NCI-H2029 treated with DMSO at 0.1 percent for 48 hours (cell line): ENCODE measurements at regions not wholly inside any gene's neighbourhood (a gene's known extent, or its start where the extent isn't known, plus 50 kb on each side); places are given as distances from the start of the nearest gene placed in this dataset.
"Not testable (repeated sequence)": the region's sequence is repeated elsewhere in the genome, so short reads cannot be mapped to it uniquely, and the experiment has no call there.

ENCODE experiments used
- DNase-seq: peaks from one replicate; lab custom pipeline; 2025; lab: John Stamatoyannopoulos, UW

DNA sequence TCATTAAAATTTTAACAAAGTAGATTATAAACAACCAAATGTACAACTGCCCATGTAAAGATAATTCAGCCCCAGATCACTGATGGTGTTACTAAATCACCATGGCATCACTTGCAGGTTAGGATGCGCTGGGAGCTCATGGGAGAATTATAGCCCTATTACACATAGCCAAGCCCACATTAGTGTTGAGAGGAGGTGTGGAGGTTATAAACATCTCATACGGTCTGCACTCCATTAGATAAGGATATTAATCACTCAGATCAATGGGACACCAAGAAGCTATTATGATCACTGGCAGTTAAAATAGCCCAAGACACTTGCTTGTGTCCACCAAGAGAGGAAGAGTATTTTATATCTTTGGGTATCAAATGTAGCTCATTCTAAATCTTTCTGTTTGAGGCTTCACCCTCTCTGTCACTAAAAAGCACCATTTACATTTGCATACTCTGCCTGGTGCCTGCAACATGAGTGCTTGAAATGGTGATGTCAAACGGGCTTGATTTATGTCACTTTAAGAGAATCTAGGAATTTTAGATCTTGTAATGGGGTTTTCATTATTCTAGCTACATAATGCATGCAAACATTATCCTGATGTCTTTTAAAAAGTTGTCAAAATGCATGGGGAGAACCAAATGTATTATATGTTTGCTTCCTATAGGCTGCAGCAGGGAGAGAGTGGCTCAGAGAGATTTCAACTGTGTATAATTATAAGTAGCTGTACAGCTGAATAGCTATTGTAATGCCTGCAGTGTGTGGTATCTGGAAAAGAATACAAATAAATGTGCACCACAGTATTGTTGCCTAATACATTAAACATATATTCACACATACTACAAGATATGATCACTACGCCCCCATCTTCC lies 654.1 kb upstream of the MARCKS start:
- DNase-seq = no peak

DNA sequence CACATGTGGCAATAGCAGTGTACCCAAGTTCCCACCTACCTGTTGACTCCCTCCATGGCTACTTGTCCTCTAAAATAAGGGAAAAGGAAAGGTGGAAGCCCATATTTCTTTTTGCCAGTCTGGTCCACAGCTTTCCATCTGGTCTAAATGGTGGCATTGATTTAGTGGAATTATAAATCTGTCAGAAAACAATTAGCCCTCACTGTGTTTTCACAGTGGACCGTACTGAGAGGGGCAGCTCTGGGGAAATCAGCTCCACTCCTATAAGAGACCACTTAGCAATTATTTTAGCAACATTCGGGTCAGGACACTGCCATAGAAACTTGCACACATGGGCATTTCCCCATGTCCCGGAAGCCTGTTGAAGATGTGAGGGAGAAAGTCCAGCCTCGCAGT lies 653.4 kb upstream of the MARCKS start:
- DNase-seq = no peak

DNA sequence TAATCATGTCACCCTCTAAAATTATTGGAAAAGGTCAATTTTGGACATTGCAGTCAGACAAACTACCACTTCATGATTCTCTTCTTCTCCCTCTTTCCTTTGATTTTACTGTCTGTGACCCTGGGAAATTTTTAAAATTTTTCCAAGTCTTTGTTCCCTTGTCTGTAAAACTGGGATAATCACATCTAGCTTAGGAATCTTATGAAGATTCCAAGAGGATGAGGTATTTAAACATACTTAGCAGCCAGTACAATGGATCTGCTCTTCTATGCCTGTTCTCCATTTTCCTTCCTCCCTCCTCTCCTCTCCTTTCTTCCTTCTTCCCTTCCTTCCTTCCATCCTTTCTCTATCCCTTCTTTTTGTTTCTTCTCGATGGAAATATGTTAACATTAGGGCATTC lies 651.6 kb upstream of the MARCKS start:
- DNase-seq = no peak

DNA sequence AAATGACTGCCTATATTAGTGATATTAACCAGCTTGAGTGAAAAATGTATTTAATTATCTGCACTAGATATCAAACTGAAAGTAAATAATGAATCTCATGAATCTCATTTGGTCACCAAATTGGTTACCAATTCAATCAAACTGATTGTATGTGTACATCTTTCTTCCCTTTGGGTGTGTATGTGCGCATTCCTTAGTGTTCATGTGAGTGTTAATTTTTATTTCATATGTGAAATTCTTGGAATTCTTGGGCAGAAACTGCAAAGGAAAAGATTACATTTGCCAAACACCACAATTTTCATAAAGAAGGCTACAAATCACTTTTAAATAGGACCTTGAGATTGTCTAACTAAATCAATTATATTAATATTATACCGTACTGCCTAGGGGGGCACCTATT lies 648.4 kb upstream of the MARCKS start:
- DNase-seq = no peak

DNA sequence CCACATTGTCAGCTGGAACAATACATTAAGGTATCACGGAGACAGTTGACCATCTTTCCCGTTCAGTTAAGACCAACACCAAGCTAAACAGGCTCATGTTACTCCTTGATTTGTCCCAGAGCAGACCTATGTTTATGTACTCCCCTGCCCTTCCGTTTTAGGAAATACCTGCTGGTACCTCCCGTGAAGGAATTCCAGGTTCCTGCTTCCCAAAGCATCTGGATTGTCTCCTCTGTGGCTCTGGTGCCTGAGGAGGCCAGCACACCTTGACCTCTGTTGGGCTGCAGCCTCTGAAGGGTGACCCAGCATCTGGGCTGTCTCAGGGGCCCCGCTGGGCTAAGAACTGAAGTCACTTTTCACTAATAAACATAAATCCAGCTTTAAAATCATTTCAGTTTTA lies 647.8 kb upstream of the MARCKS start:
- DNase-seq = no peak

DNA sequence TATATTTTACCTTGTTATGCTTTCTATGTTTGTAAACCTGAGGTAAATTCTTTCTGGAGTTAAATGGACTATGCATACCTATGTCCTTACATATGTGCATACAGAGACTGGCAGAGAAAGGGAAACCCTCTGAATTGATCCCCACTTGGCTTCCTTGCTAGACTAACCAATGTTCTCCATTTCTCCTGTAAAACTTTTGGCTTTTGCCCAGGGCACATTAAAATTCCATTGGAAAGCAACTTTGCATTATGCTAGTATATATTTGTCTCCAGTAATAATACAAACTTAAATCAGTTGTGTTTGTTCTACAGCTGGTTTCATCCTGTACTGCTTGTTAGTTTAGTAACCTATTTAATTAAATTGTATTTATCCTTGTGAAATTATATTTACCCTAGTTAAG lies 646.0 kb upstream of the MARCKS start:
- no peak for DNase-seq

DNA sequence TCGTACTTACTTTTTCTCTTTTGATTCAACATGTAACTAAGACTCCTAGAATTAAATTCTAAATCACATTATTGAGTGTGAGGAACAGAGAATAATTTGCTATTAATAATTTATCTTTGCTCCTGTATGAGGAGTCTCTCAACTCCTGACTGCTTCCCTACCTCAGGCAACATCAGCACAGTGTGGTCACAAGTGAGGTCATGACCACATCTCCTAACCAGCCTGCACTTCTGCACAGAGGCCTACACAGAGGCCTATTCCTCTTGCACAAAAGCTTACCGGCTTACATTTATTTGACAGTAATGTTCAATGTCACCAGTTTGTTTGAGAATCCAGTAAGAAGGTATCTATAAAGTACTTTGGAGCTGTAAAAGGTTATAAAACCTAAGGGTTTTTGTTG lies 637.4 kb upstream of the MARCKS start:
- no peak for DNase-seq

DNA sequence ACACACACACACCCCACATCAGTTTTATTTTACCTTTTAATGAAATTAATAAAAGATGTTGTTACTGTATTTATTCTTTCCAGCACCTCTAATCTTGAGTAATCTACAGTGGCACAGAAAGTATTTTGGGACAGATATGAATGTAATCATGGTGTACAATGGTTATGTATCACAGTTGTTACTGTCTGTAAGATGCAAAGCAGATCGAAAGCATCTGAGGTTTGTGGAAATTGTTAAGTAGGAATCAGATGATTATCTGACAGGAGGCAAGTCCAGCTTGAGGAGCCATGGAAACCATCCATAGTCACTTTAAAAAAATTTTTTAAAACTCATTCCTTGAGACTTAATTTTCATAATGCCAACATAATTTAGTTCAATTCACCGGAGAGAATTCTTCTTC lies 636.3 kb upstream of the MARCKS start:
- DNase-seq = no peak

DNA sequence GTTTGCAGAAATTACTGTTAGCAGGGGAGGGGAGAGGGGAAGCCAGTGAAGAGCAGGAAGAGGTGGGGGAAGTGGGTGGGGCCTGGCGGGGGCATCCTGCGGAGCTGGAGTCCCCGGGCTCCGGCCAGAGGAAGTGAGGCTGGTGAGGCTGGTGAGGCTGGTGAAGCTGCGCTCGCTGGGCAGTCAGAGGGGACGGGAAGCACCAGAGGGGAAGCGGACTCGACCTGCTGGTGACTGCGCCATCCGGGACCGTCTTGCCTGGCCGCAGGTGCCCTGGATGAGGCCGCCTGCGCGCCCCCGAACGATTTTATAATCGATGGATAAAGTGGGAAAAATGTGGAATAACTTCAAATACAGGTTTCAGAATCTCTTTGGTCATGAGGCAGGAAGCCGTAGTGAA lies 635.3 kb upstream of the MARCKS start:
- no peak for DNase-seq

DNA sequence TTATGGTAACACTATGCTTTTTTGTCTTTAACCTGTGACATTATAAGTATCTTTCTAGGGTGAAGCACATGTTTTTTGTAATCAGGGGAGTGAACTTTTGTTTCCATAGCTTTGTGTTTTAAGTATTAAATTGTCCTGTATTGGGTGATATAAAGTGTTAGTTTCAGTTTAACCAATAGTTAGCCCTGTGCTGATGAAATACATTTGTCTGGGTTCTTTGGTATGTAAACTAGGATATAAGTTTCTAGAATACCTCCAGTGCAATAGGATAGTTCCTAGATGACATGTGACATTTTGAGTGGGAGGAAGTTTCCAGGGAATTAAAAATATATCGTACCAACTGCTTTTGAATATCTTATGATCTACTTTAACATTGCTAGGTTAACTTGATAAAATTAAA lies 611.0 kb upstream of the MARCKS start:
- DNase-seq = no peak

DNA sequence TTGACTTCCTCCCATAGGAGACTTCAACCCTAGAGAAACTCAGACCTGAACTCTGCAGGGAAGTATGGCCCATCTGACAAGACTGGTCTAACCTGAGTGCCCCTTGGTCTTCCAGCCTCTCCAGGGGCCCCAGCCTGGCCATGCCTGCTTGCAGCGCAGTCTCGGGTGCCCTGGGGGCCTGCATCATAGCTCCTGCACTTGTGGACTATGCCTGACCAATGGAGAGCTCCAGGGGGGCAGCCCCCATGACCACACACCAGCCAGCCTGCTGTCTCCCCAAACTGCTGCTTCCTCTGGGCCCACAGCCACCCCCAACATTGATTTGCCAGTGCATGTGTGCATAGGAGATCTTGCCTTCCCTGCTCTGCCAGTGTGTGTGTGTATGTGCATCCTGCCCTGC lies 608.6 kb upstream of the MARCKS start:
- no peak for DNase-seq

DNA sequence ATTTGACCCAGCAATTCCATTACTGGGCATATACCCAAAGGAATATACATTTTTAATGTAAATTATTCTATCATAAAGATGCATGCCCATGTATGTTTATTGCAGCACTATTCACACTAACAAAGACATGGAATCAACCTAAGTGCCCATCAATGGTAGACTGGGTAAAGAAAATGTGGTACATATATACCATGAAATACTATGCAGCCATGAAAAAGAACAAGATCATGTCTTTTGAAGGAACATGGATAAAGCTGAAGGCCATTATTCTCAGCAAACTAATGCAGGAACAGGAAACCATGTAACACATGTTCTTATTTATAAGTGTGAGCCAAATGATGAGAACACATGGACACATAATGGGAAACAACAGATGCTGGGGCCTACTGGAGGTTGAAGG lies 603.0 kb upstream of the MARCKS start:
- not testable (repeated sequence) for DNase-seq

DNA sequence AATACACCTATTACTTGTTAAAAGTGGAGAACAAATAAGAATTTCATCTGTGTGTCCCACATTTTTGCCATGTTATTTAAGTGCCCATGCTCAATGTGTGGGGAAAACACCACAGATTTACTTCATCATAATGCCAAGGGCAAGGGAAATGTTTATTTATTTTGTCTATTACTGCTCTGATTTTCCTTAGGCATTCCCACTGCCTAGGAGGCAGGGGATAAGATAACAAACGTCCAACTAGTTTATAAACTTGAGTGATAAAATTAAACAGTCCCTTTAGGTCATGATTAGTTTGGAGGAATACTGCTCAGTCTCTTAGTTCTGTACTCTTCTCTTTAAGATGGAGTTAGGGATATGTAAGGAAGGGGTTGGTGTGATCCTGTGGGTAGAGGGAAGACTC lies 598.4 kb upstream of the MARCKS start:
- no peak for DNase-seq

DNA sequence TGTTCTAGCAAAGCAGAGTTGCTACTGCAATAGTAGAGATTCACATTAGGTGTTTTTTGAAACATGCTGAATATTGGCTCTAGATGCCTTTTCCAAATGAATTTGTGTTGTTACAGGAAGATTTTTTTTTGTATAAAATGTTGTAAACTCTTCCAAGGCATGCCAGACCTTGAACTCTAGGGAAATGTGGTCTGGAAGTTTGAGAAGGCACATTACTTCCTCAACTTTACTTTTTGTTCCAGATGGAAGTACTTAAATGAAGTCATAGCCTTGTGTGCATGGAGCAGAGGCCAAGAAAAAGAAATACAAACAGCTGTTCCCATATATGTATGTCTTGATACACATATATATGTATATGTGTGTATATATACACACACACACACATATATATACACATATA lies 585.7 kb upstream of the MARCKS start:
- no peak for DNase-seq

DNA sequence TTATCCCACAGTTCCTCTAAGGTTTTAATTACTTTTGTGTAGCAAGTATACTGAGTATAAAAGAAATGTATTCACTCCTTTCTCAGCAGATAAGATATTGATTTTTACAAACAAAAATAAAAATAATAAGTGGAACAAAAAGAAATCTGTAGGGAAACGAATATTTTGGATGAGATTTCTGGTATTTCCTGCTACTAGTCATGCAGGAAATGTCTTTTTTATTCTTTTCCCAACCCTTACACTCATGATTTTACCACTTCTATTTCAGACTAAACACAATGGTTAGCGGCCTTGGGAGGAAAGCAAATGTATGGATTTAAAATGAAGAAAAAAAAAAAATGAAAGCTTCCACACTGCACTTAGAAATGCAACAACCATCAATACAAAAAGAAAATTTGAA lies 580.5 kb upstream of the MARCKS start:
- no peak for DNase-seq

DNA sequence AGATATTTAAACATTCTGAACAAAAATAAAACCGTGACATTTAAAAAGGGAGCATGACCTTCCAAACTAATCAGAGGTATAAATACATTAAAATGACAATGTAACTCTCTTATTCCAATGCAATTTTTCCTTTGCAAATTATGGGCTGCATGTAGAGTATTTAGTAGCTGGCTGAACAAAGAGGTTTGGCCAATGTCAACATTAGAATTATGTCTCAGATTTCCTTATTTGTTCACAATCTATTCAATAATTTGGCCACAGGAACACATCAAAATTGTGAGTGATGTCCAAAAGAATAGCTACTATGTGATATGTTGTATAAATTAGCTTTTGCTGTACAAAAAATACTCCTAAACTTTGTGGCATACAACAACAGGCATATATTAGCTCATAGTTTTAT lies 580.0 kb upstream of the MARCKS start:
- DNase-seq = no peak

DNA sequence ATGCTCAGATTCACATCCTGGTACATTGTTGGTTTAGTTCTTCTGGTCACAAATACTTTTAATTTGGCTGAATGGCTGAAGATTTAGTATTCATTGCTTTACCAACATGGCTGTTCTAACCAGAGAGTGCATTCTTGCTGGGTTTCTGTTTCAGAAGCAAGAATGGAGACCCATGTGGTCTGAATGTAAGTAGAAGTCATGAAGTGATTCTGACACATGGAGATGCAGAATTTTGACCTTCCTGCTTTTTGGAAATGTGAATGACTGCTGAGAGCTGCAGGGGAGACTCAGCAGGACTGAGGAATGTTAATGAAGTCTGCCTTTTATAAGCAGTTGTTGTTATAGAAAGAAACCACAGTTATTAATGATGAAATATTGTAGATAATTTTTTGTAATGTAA lies 576.1 kb upstream of the MARCKS start:
- DNase-seq = no peak

DNA sequence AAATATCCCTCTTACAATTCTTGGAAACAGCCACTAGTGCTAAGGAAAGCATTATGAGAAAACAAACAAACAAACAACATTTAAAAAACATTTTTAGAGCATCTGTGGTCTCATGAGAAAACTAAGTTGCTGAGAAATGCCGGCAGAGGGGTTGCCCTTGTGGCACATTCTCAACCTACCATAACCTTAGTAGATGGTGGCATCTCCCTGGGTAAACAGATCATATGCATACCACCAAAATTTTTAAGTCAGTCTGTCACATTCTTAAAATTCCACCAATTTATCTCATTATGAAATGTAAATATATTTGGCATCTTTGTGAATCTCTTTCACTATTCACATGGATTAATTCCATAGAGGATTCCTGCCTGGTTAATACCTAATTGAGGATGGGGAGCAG lies 575.7 kb upstream of the MARCKS start:
- no peak for DNase-seq

DNA sequence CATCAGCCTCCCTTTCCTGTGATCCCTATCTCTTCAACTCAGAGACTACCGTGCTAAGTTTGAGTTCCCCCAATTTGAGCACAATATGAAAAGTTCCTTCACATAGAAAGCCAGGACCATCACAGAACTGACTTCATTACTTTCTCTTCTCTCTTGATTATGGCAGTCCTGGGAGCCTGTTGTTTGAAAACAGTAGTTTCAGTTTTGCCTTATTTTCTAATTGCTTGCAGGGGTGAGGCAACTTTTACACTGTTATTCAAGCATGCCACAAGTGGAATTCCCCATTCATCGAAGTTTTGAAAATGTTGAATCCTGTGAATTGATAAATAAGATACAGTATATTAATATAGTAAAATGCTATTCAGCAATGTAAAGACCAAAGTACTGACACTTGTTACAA lies 569.7 kb upstream of the MARCKS start:
- DNase-seq = no peak

DNA sequence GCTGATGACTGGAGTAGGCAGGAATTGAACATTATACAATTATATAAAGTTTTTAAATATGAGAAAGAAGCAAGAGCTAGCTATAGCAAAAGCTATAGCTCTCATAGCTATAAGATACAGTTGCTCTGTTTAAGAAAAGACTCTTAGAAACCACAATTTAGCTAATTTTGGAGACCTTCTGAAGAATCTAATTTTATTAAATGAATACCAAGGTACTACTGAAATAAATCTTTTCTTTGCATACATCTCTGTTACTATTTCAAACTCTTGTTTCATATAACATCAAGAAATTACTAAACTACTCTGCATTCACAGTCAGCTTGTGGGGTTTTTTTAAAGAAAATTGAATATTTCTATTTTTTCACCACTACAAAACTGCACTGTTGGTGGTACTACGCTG lies 568.7 kb upstream of the MARCKS start:
- no peak for DNase-seq

DNA sequence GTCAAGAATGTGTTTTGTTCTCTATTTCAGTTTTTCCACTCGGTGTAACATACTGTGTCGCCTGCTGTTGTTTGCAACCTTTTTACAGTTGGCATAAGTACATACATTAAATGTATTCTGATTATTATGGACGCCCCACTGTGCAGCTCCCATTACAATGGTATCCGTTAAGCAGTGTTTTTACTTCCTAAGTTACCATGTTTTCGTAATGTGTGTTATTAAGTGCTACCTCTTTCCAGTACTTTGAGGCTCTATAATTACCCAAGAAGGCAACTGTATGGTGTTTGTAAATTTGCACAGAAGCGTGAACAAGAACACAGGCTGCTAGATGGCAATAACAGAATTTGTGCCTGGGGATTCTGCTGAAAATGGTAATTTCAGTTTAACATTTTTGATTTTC lies 568.0 kb upstream of the MARCKS start:
- DNase-seq = no peak

DNA sequence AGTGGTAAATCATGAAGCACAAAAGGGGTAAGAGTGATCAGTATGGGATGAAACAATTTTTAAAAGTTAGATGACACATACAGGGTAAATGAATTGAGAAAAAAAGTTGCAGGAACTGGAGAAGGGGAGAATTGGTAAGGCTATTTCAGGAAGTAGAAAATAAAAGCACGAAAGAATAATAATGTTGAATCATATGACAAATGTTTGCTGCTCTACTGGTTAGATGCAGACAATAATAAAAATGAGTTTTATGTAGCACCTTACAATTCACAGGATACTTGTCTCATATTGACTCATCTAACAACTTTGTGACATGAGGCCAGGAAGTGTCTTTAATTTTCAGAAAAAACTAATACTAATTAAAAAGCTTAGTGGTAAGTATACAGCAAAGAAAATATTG lies 566.5 kb upstream of the MARCKS start:
- DNase-seq = no peak

DNA sequence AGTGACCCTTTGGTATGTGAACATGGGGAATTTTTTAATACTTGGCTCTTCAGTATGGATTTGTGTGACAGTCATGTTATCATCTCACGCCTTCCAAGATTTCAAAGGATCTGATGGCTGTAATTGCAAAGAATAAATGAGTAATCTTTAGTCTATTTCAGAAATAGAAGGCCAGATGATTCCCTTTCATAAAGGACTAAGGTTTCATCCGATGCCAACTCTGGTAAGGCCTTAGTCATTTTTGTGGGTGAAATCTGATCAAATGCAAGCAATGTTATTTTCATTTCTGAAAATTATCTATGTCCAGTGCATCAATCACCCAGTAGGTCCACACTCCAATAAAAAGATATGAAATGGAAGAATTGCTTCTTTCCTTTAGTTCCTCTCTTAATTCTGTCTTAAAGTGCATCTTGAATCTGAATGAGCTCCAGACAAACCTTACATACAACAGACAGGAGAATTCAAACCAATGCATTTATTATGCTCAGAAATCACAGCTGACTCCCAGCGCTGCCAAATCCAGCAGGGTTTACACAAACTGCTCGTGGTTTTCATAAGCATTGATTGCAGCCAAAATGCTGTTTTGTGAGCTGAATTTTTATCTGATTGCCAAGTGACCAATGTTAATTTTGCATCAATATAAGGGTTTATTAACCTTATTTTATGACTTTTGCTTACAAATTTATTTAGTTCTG lies 565.2 kb upstream of the MARCKS start:
- no peak for DNase-seq
